PFSK-1 (cell line): ENCODE measurements at regions not wholly inside any gene's neighbourhood (a gene's known extent, or its start where the extent isn't known, plus 50 kb on each side); places are given as distances from the start of the nearest gene placed in this dataset.

ENCODE experiments used
- POLR2AphosphoS5 ChIP-seq: IDR thresholded peaks from 2 replicates; pipeline ENCODE4 v1.6.1; 2012; ENCODE audit warnings: low read depth, mild to moderate bottlenecking, control low read depth, low read length, moderate library complexity
- SIN3A ChIP-seq: IDR thresholded peaks from 2 replicates; pipeline ENCODE4 v1.6.1; 2012; ENCODE audit warnings: mild to moderate bottlenecking, low read length, moderate library complexity, borderline replicate concordance; ENCODE audit not compliant: insufficient read depth
- TAF1 ChIP-seq: IDR thresholded peaks from 2 replicates; pipeline ENCODE4 v1.6.1; 2012; ENCODE audit warnings: low read length, control low read depth, borderline replicate concordance; ENCODE audit not compliant: insufficient read depth
- TF ChIP-seq, protein P1 (sequence below), 2 experiments: IDR thresholded peaks; 2 replicates each; pipeline versions ENCODE4 v1.6.1 to v1.8.0; 2011 to 2012; ENCODE audit warnings: low read depth in 2 of 2, low read length in 2 of 2, control low read depth in 1 of 2, inconsistent platforms in 1 of 2, mild to moderate bottlenecking in 1 of 2, moderate library complexity in 1 of 2; ENCODE audit not compliant: insufficient read depth in 1 of 2

- TF ChIP-seq SIN3A (no peak), POLR2AphosphoS5 (no peak), TAF1 (no peak)
- TF ChIP-seq, protein P1, sequence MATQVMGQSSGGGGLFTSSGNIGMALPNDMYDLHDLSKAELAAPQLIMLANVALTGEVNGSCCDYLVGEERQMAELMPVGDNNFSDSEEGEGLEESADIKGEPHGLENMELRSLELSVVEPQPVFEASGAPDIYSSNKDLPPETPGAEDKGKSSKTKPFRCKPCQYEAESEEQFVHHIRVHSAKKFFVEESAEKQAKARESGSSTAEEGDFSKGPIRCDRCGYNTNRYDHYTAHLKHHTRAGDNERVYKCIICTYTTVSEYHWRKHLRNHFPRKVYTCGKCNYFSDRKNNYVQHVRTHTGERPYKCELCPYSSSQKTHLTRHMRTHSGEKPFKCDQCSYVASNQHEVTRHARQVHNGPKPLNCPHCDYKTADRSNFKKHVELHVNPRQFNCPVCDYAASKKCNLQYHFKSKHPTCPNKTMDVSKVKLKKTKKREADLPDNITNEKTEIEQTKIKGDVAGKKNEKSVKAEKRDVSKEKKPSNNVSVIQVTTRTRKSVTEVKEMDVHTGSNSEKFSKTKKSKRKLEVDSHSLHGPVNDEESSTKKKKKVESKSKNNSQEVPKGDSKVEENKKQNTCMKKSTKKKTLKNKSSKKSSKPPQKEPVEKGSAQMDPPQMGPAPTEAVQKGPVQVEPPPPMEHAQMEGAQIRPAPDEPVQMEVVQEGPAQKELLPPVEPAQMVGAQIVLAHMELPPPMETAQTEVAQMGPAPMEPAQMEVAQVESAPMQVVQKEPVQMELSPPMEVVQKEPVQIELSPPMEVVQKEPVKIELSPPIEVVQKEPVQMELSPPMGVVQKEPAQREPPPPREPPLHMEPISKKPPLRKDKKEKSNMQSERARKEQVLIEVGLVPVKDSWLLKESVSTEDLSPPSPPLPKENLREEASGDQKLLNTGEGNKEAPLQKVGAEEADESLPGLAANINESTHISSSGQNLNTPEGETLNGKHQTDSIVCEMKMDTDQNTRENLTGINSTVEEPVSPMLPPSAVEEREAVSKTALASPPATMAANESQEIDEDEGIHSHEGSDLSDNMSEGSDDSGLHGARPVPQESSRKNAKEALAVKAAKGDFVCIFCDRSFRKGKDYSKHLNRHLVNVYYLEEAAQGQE (IDR thresholded peaks at IDR 0.05; ENCODE audit: insufficient read depth in 1 of 2, low read depth in 2 of 2, low read length in 2 of 2) = no peak
Observed at GRCh38 chr22:47308886-47309285, 546.4 kb downstream of the TBC1D22A start.
